HG02943 (cell line): ENCODE measurements at regions not wholly inside any gene's neighbourhood (a gene's known extent, or its start where the extent isn't known, plus 50 kb on each side); places are given as distances from the start of the nearest gene placed in this dataset.
A peak's percentile ranks its signal among the peaks of the same experiment; 100 is the strongest.

Source experiments
- ATAC-seq: cut with Tn5 transposase; IDR thresholded peaks from one replicate; pipeline ENCODE4 v1.9.1; 2021; ENCODE audit warnings: mild to moderate bottlenecking, low read depth, moderate library complexity; ENCODE audit not compliant: unreplicated experiment

DNA sequence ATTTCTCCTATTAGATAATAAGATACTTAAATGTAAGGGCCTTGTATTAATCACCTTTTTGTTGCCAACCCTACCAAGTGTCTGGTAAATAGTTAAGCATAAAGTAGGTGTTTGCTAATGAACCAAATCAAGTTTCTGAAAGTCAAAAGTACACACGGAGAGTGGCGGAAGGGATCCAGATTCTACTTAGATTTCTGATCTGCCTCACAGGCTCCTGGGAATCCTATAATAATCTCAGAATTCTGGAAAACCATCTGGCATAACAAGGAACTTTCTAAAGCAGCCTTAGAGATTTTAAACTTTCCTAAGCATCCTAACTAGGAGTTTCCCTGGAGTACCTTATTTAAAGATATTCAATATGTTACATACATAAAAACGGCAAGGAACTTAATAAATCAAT, 363.2 kb upstream of the SMC2 start:
- no peak for ATAC-seq

DNA sequence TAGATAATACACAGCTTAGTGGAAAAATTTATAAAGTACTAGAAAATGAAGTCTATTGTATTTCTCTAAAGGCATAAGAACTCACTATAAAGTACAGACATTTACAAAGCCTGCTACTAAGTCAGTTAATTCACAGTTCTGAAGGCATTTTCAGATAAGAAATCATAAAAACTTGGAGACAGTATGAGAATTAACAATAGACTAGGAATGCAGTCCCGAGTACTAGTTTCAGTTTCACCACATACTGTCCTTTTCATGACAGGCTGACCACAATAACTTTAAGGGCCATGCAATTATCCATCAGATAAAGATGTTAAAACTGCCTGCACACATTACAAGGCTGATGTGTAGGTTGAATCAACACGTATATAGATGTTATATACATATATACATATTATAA, 362.6 kb upstream of the SMC2 start:
- ATAC-seq: no peak

DNA sequence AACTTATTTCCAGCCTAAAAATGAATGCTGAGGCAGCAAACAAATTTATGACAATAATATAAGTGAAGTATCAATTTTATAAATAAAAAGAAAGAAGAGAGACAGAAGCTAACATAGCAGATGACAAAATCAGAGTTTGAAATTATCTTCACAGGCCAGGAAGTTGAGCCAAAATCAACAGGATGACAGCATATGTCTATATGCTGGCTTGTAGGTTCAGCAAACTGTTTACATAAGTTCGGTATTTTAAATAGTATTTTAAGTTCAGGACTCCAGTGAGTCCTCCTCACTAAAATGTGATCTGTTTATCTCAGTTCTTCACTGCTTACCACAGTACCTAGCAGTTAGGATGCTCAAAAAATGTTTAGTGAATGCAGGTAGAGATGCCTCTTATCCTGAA, 359.6 kb upstream of the SMC2 start:
- ATAC-seq: no peak

DNA sequence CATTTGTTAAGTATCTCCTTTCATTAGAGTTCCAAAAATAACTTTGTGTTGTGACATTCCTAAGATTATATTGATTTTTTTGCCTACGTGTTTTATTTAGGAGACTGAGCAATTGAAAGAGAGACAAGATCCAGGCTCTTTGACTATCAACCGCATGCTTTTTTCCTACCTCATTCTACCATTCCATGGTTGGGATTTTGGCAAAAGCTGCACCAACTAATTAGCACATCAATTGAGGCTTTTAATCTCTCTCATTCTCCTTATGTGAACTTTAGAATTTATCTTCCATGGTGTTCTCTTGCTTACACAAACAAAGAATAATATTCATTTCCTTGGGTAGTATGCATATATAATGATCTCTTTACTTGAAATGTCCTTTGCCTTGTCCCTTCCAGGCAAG, 338.7 kb upstream of the SMC2 start:
- no peak for ATAC-seq

DNA sequence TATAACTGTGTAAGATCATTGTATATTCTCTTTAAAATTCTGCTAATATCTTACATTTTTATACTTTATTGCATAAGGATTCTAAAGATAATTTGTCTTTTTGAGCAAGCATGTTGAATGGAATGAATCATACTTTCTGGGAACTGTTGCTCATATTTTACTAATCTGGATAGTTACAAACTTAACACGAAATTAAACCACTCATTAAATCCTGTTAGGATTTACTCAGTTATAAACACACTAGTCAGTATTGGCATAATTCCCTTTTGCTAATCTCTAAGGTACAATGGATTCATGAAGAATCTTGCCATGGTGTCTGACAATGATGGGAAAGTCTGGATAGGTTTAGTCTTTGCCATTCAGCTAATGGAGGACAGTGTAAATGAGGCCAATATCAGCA, 338.1 kb upstream of the SMC2 start:
- ATAC-seq: no peak

DNA sequence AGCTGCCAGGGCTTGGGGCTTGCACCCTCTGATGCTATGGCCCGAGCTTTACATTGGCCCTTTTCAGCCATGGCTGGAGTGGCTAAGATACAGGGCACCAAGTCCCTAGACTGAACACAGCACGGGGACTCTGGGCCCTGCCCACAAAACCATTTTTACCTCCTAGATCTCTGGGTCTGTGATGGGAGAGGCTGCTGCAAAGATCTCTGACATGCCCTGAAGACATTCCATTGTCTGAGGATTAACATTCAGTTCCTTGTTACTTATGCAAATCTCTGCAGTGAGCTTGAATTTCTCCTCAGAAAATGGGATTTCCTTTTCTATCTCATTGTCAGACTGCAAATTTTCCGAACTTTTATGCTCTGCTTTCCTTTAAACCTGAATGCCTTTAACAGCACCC, 337.0 kb upstream of the SMC2 start:
- no peak for ATAC-seq

DNA sequence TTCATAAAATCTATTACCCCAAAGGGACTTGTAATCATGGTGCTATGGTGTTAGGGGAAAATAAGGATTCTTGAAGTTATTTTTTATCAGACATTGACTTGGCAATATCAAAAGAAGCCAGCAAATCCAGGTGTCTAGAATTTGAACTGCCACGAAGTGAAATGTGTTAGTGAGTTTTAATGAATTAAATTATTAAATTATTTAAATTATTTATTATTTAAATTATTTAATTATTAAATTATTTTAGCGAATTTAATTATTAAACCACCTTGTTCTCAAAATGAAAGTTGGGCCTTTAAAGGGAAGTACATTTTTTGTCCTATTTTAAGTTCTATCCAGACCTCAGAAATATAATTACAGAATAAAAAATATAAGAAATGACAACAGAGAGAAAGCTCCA, 332.6 kb upstream of the SMC2 start:
- ATAC-seq: no peak

DNA sequence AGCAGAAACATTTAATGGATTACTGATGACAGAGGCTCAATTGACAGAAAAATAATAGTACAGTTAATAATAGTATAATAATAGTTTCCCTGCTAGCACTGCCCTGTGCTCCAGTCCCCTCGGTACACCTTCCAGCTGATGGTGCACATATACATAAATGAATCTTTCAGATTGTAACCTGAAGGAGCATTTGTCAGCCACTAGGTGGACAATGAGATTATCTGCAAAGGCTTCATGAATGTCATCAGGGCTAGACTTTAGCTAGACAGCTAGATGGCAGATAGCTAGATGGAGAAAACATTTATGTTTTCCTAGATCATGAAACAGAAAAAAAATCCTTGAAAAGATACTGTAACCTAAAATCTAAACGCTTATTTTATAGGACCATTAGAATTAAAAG, 304.4 kb upstream of the SMC2 start:
- ATAC-seq: peak; percentile 89

DNA sequence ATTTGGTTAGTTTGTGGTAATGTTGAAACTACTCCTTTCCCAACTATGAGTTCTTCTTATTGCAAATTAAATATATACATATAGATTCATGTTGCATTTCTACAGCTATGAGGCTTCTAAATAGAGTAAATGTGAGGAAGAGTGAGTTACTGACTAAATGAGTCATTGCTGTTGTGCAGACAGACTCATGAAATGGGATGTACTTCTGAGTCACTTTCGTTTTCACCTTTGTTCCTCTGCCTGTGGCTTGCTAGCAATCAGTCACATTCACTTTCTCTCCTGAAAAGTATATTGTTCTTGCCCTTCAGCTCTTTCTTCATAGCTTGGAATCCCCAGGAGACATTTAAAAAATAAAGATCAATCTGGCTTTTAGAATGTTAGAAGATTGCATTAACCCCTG, 295.5 kb upstream of the SMC2 start:
- ATAC-seq: peak; percentile 99

DNA sequence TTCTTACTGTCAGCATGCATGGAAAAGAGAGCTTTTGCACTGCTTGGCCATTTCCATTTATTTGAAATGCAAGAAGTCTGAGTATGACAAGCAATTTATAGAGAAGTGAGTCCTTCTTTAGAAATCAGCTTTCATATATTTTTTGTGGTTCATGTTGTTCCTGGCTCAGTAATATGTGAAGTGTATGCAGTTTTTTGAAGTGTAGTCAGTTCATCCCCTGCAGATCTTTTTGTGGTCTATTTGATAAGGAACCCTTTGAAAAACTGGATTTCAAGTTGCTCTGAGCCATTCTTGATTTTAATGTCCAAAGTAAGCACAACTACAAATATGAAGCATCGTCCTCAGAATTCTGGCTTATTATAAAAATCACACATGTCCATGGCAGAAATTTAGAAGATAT, 294.1 kb upstream of the SMC2 start:
- no peak for ATAC-seq

DNA sequence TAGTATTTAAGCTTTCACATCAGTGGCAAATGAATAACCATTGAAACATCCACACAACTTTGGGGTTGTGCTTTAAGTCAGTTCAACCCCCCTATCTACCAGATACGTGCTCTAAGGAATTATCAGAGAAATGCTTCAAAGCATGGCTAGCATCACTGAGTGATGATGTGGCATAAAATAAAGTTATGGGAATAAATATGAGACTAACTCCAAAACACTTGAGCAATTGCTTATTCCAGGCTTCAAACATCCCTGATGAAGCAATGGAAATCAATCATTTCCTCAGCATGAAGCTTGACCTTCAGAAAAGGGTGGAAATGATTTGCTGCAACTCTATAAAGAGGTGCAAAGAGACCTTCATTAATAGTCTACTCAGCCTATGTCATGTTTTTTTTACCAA, 292.0 kb upstream of the SMC2 start:
- ATAC-seq: no peak

DNA sequence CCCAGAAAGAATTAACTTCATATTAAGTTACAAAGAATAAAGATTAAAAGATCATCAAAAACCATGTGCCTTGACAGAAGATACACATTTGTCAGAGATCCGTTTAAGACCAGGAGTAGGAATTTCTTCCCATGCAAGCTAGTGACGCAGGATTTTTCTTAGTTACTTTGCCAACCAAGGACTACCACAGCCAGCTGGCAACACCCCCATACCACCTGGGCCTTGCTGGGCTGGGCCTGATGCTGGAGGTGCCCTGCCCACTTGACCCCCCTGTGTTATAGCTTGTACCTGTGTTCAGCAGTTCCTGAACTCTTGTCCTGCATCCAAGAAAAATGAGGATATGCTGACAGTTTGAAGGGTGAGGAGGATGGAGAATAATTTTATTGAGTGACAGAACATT, 290.9 kb upstream of the SMC2 start:
- ATAC-seq: no peak

DNA sequence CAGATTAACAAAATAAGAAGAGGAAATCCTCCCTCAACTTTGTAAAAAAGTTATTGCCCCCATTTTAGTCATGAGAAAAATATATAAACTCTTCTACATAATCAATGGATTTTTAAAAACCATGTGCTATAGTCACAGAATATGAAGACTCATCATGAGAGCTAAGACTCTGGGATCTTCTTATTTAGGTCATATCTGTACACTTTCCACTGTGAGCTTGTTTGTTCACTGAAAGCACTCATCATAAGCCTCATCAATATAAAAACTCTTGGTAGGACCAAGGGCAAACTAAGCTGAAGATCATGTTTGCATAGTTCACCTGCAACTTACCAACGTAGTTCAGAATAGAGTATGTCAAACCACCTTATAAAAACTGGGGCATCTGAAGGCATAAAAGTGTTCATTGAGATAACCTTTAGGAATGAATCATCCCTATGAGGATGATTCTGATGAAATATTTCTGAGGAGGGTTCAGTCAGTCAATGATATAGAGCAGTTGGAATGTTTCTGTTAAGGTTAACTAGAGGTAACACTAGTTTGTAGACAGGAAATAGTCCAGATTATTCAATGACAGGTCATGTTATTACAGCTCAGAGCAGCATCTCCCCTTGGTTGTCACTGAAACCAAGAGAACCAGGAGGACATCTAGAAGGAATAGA, 289.9 kb upstream of the SMC2 start:
- ATAC-seq: no peak

DNA sequence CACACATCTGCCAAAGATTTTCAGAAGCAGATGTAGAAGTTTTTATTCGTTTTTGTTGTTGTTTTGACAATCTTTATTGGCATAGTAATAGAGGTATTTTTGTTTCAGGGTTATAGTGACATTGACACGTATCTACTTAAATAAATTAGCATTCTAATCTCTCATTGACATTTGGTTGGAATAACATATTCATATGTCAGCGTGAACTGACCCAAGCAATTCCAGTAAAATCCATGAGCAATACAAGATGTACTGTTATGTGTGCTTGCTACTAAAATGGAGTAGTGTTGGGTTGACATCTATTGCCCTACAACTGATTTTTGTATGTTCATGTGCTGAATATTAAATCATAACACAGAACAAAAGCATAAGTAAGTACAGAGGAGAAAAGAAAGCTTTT, 284.4 kb upstream of the SMC2 start:
- no peak for ATAC-seq

DNA sequence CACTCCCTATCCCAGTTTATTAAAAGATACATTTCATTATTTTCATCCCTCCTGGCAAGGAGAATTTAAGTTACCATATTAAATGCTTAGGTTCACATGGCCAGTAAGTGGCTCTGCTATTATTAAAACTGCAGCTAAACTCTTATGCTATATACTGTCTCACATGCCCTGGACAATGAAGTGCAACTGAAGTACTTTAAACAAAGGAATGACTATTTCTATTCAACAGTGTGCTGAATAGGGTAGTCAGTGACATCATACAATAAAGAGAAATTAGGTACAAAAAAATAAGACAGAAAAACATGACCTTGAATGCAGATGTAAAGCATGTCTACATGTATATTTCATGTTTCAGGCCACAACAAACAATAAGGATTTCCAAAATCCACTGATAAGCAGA, 282.6 kb upstream of the SMC2 start:
- ATAC-seq: no peak

DNA sequence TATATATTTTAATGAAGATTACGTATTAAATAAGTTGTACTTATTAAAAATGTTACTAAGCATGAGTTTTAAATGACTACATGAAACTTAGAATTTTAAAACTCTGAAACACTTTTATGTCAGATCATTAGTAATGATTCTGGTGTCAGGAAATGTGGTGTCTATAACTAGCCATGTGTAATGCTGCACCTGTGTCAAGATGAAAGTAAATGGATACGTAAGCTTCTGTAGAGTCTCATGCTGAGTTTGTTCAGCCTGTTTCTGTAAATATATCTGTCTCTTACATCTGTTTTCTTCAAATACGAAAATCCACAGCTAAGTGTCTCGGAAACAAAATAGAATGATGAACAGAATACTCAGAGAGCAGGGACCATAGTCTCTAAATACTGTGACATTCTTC, 278.0 kb upstream of the SMC2 start:
- ATAC-seq: no peak

DNA sequence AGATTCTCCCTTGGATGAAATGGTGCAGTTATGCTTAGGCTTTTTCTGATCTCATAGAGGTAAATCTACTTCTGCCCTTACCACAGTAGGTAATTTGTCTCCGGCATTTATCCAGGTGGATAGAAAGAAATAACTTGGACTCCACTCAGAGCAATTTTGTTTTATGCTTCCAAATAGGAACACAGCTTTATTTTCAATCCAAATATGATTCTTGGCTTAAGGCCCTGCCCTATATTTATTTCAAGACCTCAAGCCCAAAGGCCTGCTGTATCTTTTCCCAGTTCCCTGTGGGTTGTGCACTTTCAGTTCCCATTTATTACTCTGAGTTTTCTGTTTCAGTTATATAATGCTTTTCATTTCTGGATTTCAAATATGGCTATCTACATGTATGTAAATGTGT, 274.2 kb upstream of the SMC2 start:
- ATAC-seq: no peak

DNA sequence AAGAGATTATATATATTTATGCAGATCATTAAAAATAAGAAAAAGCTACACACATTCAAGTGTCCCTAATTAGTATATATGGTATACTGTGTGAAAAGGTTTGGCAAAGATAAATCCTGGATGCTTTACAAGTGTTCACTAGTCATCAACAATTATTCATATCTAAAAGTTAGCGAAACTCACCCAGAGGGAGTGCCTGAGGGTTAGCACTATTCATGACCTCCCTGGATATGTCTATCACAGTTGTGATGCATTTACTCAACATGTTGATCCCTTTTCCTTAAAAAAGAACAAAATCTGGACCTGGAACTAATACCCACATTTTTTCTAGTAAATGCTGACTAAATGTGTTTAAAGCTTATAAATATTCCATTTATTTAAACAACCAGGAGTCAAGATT, 273.0 kb upstream of the SMC2 start:
- ATAC-seq: no peak

DNA sequence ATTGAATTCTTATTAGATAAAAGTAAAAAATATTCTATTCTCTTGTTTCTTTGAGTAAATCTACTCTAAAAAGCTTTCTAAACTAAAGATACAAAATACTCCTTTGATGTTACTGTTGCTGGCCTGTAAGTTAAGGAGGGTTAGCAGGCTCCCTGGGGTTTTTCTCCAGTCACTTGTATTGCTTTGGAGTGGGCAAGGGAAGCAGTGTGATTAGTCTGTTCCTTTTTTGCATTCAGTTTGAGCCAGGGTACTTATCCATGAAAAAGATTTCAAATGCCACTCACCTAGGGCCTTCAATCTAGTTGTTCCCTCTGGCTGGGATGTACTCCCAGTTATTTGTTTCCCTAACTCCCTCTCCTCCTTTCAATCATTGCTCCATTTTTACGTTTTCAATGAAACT, 256.2 kb upstream of the SMC2 start:
- ATAC-seq: no peak

DNA sequence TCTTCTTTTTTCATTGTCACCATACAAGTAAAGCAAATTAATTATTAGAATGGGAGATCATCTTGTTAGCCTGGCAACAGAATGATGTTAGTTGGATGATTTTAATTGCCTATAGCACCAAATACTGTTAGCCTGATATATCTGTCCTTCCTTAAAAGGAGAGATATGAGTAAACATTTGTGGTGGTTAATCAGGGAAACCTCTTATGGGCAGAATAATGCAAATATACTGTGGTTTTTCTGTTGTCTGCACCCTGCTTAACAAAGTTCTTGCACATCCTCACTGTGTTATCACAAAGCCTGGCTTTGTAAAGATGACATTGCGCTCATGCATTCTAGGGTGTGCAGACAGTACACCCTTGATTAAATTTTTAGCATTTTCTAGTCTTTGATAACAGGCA, 254.9 kb upstream of the SMC2 start:
- no peak for ATAC-seq

DNA sequence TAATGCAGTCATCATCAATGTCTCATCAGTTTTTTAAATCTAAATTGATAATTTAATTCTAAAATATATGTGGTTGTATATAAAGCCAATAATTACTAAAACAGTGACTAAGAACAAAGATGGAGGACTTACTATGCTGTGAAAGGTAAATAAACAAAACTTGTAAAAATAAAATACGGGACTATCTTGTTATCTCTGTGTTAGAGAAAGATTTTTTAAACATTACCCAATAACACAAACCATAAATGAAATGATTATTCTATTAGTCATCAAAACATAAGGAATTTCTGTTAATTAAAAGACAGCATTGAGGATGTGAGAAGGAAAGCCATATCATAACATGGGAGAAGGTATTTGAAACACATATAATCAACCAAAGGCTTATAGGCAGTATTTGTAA, 226.2 kb upstream of the SMC2 start:
- no peak for ATAC-seq

DNA sequence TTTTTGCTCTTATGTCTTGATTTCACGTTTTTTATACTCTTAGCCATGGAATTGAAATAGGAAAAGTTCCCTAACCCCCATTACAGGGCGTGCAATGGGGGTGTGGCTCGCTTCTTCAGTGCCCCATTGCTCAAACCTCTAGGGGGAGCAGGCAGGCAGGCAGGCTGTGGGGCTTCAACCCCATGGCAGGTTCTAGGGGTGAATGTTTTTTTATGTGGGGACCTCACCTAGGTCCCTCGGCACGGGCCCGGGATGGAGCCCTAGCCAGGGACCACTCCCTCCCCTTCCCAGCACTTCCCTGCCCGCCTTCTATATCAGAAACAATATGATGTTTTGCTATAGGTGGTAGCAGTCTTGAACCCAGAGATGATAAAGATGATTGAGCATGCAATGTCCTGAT, 221.3 kb upstream of the SMC2 start:
- no peak for ATAC-seq

DNA sequence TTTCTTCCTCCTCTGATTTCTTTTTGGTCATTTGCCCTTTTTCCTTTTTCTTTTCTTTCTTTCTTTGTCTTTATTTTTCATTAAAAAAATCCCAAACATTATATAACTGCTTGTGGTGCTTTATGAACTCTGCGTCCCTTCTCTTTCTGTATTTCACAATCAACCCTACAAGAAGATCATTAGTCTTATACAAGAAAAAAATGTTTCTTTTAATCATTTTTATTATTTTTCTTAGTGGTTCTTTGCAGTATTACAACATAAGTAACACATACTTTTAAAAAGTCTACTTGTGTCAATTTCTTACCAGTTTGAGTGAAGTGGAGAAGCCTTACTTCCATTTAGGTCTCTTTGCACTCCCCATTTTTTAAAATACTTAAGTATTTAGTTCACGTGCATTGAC, 212.7 kb upstream of the SMC2 start:
- ATAC-seq: no peak
